Fibroblast of villous mesenchyme (primary cell): ENCODE measurements at regions not wholly inside any gene's neighbourhood (a gene's known extent, or its start where the extent isn't known, plus 50 kb on each side); places are given as distances from the start of the nearest gene placed in this dataset.

Experiments used
- DNase-seq: peaks from one replicate; pipeline ENCODE4 v3.0.0-alpha.2; 2010; ENCODE audit warnings: low read depth
- H3K4me3 ChIP-seq: 2 replicates; pipeline ENCODE4 v1.5.1; 2011; ENCODE audit warnings: low read depth, mild to moderate bottlenecking, low read length
- TF ChIP-seq, protein P1 (sequence below): IDR thresholded peaks from 2 replicates; pipeline ENCODE4 v1.5.1; 2012; ENCODE audit warnings: low read depth, mild to moderate bottlenecking, low read length; ENCODE audit not compliant: insufficient read depth

DNA sequence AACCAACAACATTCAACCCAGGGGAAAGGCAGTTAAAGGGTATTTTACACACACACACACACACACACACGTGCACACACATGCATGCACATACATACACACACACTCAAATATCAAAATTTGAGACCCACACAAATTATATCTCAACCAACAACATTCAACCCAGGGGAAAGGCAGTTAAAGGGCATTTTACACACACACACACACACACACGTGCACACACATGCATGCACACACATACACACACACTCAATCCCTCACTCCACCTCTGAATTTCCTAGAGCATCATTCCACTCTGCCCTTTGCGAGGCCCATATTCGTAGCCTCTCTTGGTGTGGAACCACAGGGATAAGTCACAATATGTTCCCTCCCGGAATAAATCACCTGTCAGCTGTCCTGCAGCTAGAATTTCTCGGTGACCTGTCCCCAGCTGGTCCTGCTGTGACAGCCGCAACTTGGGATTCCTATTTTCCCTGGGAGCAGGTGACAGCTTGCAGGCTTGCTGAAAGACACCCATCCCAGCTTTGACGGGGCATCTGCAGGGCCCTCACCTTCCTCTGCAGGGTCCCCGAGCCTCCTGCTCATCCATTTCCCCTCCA, 122.7 kb downstream of the PSMG1 start:
- no peak overlapping the region for H3K4me3 ChIP-seq
- DNase-seq: no peak
- TF ChIP-seq, protein P1, sequence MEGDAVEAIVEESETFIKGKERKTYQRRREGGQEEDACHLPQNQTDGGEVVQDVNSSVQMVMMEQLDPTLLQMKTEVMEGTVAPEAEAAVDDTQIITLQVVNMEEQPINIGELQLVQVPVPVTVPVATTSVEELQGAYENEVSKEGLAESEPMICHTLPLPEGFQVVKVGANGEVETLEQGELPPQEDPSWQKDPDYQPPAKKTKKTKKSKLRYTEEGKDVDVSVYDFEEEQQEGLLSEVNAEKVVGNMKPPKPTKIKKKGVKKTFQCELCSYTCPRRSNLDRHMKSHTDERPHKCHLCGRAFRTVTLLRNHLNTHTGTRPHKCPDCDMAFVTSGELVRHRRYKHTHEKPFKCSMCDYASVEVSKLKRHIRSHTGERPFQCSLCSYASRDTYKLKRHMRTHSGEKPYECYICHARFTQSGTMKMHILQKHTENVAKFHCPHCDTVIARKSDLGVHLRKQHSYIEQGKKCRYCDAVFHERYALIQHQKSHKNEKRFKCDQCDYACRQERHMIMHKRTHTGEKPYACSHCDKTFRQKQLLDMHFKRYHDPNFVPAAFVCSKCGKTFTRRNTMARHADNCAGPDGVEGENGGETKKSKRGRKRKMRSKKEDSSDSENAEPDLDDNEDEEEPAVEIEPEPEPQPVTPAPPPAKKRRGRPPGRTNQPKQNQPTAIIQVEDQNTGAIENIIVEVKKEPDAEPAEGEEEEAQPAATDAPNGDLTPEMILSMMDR: no peak

DNA sequence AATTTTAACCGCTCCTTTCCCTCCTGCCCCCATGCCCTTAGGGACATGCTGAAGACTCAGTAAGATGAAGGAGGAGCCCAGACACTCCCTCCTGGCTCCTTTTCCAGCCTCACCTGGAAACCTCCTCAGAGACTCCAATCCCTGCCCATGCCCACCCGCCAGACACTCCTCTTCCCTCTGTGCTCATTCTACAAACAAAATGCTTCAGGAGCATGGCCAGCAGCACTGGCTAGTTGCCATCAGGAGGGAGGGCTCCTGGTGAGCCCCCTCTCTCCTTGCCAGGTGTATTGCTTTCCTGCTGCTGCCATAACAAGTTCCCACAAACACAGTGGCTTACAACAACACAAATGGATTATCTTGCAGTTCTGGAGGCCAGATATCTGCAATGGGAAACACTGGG, 126.1 kb downstream of the PSMG1 start:
- TF ChIP-seq, protein P1: no peak
- H3K4me3 ChIP-seq: no peak overlapping the region

DNA sequence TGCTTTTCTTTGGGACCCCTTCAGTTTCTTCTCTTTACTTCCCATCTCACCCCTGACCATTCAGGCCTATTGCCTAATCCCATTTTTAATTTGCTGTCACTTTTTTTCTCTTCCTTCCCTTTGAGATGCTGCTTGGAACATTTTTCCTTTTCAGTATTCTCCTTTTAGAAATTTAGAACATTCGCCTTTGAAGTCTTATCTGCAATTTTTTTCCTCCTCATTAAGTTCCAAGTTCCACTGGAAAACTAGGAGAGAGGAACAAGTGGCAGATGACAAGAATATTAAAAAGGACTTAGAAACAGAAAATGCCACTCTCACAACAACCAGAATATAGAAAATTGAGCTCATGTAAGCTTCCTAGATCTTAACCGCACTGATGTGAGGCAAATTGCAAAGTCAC, 126.6 kb downstream of the PSMG1 start:
- DNase-seq: no peak
- TF ChIP-seq, protein P1: no peak
- H3K4me3 ChIP-seq: no peak overlapping the region

More for the DNA sequence above, 126.1 kb downstream of the PSMG1 start:
- DNase-seq: no peak

DNA sequence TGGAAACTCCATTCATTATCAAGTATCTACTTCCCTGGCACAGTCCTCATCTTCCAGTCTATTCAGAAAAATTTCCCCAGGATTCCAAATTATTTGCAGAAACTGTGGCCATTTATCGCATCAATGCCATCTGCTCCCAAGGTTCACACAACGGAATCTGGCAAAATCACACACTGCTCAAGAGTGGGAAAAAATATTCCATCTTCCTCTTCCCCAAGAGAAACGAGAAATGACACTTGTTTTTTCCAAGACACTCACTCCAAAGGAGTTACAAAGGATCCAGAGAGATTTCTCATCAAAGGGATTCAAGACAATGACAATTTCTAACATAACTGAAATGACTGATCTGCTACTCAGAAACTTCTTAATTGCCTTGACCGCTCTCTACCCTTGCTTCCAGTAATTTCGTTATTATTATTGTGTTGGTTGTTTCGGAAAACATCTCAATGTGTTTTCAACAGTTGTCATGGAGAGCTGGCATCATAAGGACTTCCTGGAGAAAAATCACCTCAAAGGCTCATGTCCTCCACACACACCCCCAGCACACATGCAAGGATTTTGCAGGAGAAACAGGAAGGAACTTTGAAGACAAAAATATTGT, 128.0 kb downstream of the PSMG1 start:
- no peak overlapping the region for H3K4me3 ChIP-seq
- TF ChIP-seq, protein P1: no peak
- DNase-seq: peak; percentile 32

DNA sequence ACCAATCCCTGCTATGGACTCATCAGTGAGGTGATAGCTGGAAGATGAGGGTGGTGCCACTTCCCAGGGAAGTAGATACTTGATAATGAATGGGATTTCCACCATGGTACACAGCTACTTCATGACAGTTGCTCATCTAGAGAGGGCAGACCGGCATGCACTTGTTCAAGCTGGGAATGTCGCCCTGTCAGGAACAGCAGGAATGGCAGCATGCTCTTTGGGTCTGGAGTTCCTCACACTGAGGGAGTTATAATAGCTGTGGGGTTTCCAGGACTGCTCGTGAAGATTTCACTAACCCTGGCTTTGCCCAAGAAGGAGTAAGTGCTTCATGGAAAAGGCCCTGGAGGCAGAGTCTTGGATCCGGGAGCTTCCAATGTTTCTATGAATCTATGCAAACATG, 129.2 kb downstream of the PSMG1 start:
- TF ChIP-seq, protein P1: no peak
- DNase-seq: no peak
- H3K4me3 ChIP-seq: no peak overlapping the region

DNA sequence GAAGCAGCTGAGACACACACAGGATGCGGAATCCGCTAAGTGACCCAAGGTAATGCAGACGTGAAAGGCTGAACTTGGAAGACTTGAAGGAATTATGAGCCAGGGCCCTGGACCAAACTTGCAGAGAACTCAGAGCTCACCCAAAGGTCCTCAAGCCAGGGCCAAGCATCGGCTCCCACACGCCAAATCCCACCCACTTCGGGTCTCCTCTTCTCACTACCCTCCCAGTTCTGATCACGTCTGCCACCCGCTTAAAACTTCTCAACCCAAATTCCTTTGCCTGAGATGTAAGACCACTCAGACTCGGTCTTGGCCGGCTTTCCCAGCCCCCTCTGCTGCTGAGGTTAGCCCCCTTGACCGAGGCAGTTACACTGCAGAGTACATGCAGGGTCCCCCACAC, 130.1 kb downstream of the PSMG1 start:
- H3K4me3 ChIP-seq: no peak overlapping the region
- TF ChIP-seq, protein P1: no peak
- DNase-seq: no peak

DNA sequence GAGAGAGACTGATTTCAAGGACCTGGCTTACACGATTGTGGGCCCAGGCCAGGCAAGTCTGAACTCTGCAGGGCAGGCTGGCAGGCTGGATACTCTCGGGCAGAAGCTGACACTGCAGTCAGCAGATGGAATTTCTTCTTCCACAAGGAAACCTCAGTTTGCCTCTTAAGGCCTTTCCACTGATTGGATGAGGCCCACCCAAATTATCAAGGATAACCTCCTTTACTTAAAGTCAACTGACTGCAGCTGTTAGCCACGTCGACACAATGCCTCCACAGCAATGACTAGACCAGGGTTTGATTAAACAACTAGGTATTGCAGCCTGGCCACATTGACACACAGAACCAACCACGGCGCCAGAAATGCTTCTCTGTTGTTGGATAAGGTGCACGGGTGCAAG, 130.5 kb downstream of the PSMG1 start:
- H3K4me3 ChIP-seq: no peak overlapping the region
- TF ChIP-seq, protein P1: no peak
- no peak for DNase-seq
